ENCODE measurements at regions not wholly inside any gene's neighbourhood (a gene's known extent, or its start where the extent isn't known, plus 50 kb on each side); places are given as distances from the start of the nearest gene placed in this dataset.

- Histone ChIP-seq H3K79me1 (ENCODE audit: low read length) (no peaks in the 10 kb centered on the region), H3K9ac (ENCODE audit: low read length) (no peak overlapping the region), H3K4ac (ENCODE audit: low read depth, low read length) (no peak overlapping the region), H4K91ac (ENCODE audit: low read depth, low read length) (no peak overlapping the region), H3K4me2 (ENCODE audit: low read length) (no peak overlapping the region), H3K9me3 (ENCODE audit: insufficient read depth, low read depth, low read length) (peaks cover 1% of the 10 kb centered on the region), H2AK5ac (ENCODE audit: low read length) (no peak overlapping the region), H3K79me2 (ENCODE audit: control insufficient read depth, insufficient read depth, low read length, poor library complexity) (no peaks in the 10 kb centered on the region), H3K4me3 (ENCODE audit: low read depth, low read length) (no peak overlapping the region), H3K23ac (ENCODE audit: low read length) (no peak overlapping the region), H4K12ac (ENCODE audit: low read depth, low read length) (no peak overlapping the region), H3K14ac (ENCODE audit: low read length) (no peak overlapping the region), H3K27ac (ENCODE audit: low read depth, low read length) (no peak overlapping the region), H2BK5ac (ENCODE audit: low read depth, low read length, poor library complexity) (no peak overlapping the region), H2AFZ (ENCODE audit: insufficient read depth, low read length, poor library complexity) (no peak overlapping the region), H2BK120ac (ENCODE audit: insufficient read depth, low read length, poor library complexity) (no peak overlapping the region), H3K18ac (ENCODE audit: low read length) (no peak overlapping the region), H2BK12ac (ENCODE audit: low read length) (no peak overlapping the region), H3K4me1 (ENCODE audit: control insufficient read depth in 1 of 2, insufficient read depth in 2 of 2, low read length in 2 of 2) (no peaks in the 10 kb centered on the region), H3K27me3 (ENCODE audit: insufficient read depth, low read length) (no peaks in the 10 kb centered on the region), H4K8ac (ENCODE audit: low read depth, low read length) (no peak overlapping the region), H3K36me3 (ENCODE audit: control insufficient read depth in 1 of 2, insufficient read depth in 2 of 2, low read length in 2 of 2) (no peaks in the 10 kb centered on the region)
- no peak for DNase-seq
- WGBS (ENCODE audit: extremely low coverage, insufficient coverage, insufficient read length) = no CpG with 5 or more reads among the region's 2 CpGs
Observed at GRCh38 chr13:34214686-34215085, 396.7 kb downstream of the RFC3 start.

GRCh38 chr13:34216256-34216655, 398.3 kb downstream of the RFC3 start:
- H4K12ac ChIP-seq (ENCODE audit: low read depth, low read length) = no peak overlapping the region
- no peak overlapping the region for H4K91ac ChIP-seq (ENCODE audit: low read depth, low read length)
- H3K79me2 ChIP-seq (ENCODE audit: control insufficient read depth, insufficient read depth, low read length, poor library complexity) = no peaks in the 10 kb centered on the region
- WGBS (ENCODE audit: extremely low coverage, insufficient coverage, insufficient read length) = no CpG with 5 or more reads among the region's 4 CpGs
- no peak overlapping the region for H2AK5ac ChIP-seq (ENCODE audit: low read length)
- no peak overlapping the region for H3K9ac ChIP-seq (ENCODE audit: low read length)
- H3K18ac ChIP-seq (ENCODE audit: low read length) = no peak overlapping the region
- H2BK12ac ChIP-seq (ENCODE audit: low read length) = no peak overlapping the region
- H3K4ac ChIP-seq (ENCODE audit: low read depth, low read length) = no peak overlapping the region
- no peak overlapping the region for H4K8ac ChIP-seq (ENCODE audit: low read depth, low read length)
- H3K9me3 ChIP-seq (ENCODE audit: insufficient read depth, low read depth, low read length) = peaks cover 1% of the 10 kb centered on the region
- H3K23ac ChIP-seq (ENCODE audit: low read length) = no peak overlapping the region
- no peaks in the 10 kb centered on the region for H3K79me1 ChIP-seq (ENCODE audit: low read length)
- no peak overlapping the region for H2BK120ac ChIP-seq (ENCODE audit: insufficient read depth, low read length, poor library complexity)
- no peaks in the 10 kb centered on the region for H3K36me3 ChIP-seq (ENCODE audit: control insufficient read depth in 1 of 2, insufficient read depth in 2 of 2, low read length in 2 of 2)
- no peaks in the 10 kb centered on the region for H3K4me1 ChIP-seq (ENCODE audit: control insufficient read depth in 1 of 2, insufficient read depth in 2 of 2, low read length in 2 of 2)
- DNase-seq = peak in 1 of 2 donors; percentile 44
- no peak overlapping the region for H3K4me2 ChIP-seq (ENCODE audit: low read length)
- H3K27me3 ChIP-seq (ENCODE audit: insufficient read depth, low read length) = no peaks in the 10 kb centered on the region
- H2AFZ ChIP-seq (ENCODE audit: insufficient read depth, low read length, poor library complexity) = no peak overlapping the region
- H3K27ac ChIP-seq (ENCODE audit: low read depth, low read length) = no peak overlapping the region
- H2BK5ac ChIP-seq (ENCODE audit: low read depth, low read length, poor library complexity) = no peak overlapping the region
- H3K14ac ChIP-seq (ENCODE audit: low read length) = no peak overlapping the region
- no peak overlapping the region for H3K4me3 ChIP-seq (ENCODE audit: low read depth, low read length)

- H3K79me1 ChIP-seq (ENCODE audit: low read length) = no peaks in the 10 kb centered on the region
- no peak overlapping the region for H3K18ac ChIP-seq (ENCODE audit: low read length)
- no peak overlapping the region for H3K9ac ChIP-seq (ENCODE audit: low read length)
- H3K27ac ChIP-seq (ENCODE audit: low read depth, low read length) = no peak overlapping the region
- H4K12ac ChIP-seq (ENCODE audit: low read depth, low read length) = no peak overlapping the region
- no peaks in the 10 kb centered on the region for H3K4me1 ChIP-seq (ENCODE audit: control insufficient read depth in 1 of 2, insufficient read depth in 2 of 2, low read length in 2 of 2)
- no peak overlapping the region for H2BK12ac ChIP-seq (ENCODE audit: low read length)
- no peak overlapping the region for H3K14ac ChIP-seq (ENCODE audit: low read length)
- WGBS (ENCODE audit: extremely low coverage, insufficient coverage, insufficient read length) = no CpG with 5 or more reads among the region's 12 CpGs
- no peak overlapping the region for H3K4me3 ChIP-seq (ENCODE audit: low read depth, low read length)
- no peak for DNase-seq
- H3K4me2 ChIP-seq (ENCODE audit: low read length) = no peak overlapping the region
- no peaks in the 10 kb centered on the region for H3K79me2 ChIP-seq (ENCODE audit: control insufficient read depth, insufficient read depth, low read length, poor library complexity)
- H3K23ac ChIP-seq (ENCODE audit: low read length) = no peak overlapping the region
- H2BK120ac ChIP-seq (ENCODE audit: insufficient read depth, low read length, poor library complexity) = no peak overlapping the region
- H4K91ac ChIP-seq (ENCODE audit: low read depth, low read length) = no peak overlapping the region
- H3K36me3 ChIP-seq (ENCODE audit: control insufficient read depth in 1 of 2, insufficient read depth in 2 of 2, low read length in 2 of 2) = no peaks in the 10 kb centered on the region
- no peak overlapping the region for H2BK5ac ChIP-seq (ENCODE audit: low read depth, low read length, poor library complexity)
- no peak overlapping the region for H2AFZ ChIP-seq (ENCODE audit: insufficient read depth, low read length, poor library complexity)
- H2AK5ac ChIP-seq (ENCODE audit: low read length) = no peak overlapping the region
- no peaks in the 10 kb centered on the region for H3K27me3 ChIP-seq (ENCODE audit: insufficient read depth, low read length)
- H4K8ac ChIP-seq (ENCODE audit: low read depth, low read length) = no peak overlapping the region
- no peak overlapping the region for H3K4ac ChIP-seq (ENCODE audit: low read depth, low read length)
- peaks cover 1% of the 10 kb centered on the region for H3K9me3 ChIP-seq (ENCODE audit: insufficient read depth, low read depth, low read length)
Observed at GRCh38 chr13:34217343-34218025, 399.5 kb downstream of the RFC3 start.

- no peak overlapping the region for H3K14ac ChIP-seq (ENCODE audit: low read length)
- H3K23ac ChIP-seq (ENCODE audit: low read length) = no peak overlapping the region
- no peaks in the 10 kb centered on the region for H3K9me3 ChIP-seq (ENCODE audit: insufficient read depth, low read depth, low read length)
- no peak overlapping the region for H2BK120ac ChIP-seq (ENCODE audit: insufficient read depth, low read length, poor library complexity)
- no peaks in the 10 kb centered on the region for H3K27me3 ChIP-seq (ENCODE audit: insufficient read depth, low read length)
- DNase-seq = peak in 1 of 2 donors; percentile 2
- no peaks in the 10 kb centered on the region for H3K36me3 ChIP-seq (ENCODE audit: control insufficient read depth in 1 of 2, insufficient read depth in 2 of 2, low read length in 2 of 2)
- H4K12ac ChIP-seq (ENCODE audit: low read depth, low read length) = no peak overlapping the region
- H3K4me1 ChIP-seq (ENCODE audit: control insufficient read depth in 1 of 2, insufficient read depth in 2 of 2, low read length in 2 of 2) = no peaks in the 10 kb centered on the region
- H2BK5ac ChIP-seq (ENCODE audit: low read depth, low read length, poor library complexity) = no peak overlapping the region
- no peak overlapping the region for H3K9ac ChIP-seq (ENCODE audit: low read length)
- no peak overlapping the region for H4K8ac ChIP-seq (ENCODE audit: low read depth, low read length)
- no peak overlapping the region for H2BK12ac ChIP-seq (ENCODE audit: low read length)
- H4K91ac ChIP-seq (ENCODE audit: low read depth, low read length) = no peak overlapping the region
- no peaks in the 10 kb centered on the region for H3K79me2 ChIP-seq (ENCODE audit: control insufficient read depth, insufficient read depth, low read length, poor library complexity)
- no peak overlapping the region for H2AFZ ChIP-seq (ENCODE audit: insufficient read depth, low read length, poor library complexity)
- no peak overlapping the region for H3K27ac ChIP-seq (ENCODE audit: low read depth, low read length)
- H3K4me2 ChIP-seq (ENCODE audit: low read length) = no peak overlapping the region
- no peak overlapping the region for H3K4ac ChIP-seq (ENCODE audit: low read depth, low read length)
- WGBS (ENCODE audit: extremely low coverage, insufficient coverage, insufficient read length) = no CpG with 5 or more reads among the region's 2 CpGs
- H3K18ac ChIP-seq (ENCODE audit: low read length) = no peak overlapping the region
- H2AK5ac ChIP-seq (ENCODE audit: low read length) = no peak overlapping the region
- no peaks in the 10 kb centered on the region for H3K79me1 ChIP-seq (ENCODE audit: low read length)
- no peak overlapping the region for H3K4me3 ChIP-seq (ENCODE audit: low read depth, low read length)
Observed at GRCh38 chr13:34223984-34224383, 406.0 kb downstream of the RFC3 start.

All from trophoblast cell (in vitro differentiated cells and primary cell).